ENCODE measurements at regions not wholly inside any gene's neighbourhood (a gene's known extent, or its start where the extent isn't known, plus 50 kb on each side); places are given as distances from the start of the nearest gene placed in this dataset.

DNA sequence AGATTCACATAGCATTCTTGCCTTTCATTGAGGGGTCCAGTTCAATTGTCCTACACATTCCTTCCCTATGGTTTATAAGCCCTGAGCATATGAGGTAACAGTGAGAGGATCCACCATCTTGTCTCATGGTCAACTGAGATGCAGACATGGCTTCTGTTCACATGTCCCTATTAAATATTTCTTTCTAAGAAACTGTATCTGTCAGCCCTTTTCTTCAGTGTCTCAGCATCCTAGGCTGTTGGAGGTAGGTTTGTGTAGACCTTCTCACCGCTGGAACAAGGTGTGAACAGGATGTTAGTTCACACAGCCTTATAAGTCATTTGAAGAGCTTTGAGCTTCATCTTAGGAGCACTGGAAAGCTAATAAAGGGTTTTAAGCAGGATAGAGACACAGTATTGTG, 110.3 kb upstream of the EDNRB start:
- H3K27ac Mint-ChIP-seq (ENCODE audit: unreplicated experiment), result no peak overlapping the region
- TF ChIP-seq, protein P1, sequence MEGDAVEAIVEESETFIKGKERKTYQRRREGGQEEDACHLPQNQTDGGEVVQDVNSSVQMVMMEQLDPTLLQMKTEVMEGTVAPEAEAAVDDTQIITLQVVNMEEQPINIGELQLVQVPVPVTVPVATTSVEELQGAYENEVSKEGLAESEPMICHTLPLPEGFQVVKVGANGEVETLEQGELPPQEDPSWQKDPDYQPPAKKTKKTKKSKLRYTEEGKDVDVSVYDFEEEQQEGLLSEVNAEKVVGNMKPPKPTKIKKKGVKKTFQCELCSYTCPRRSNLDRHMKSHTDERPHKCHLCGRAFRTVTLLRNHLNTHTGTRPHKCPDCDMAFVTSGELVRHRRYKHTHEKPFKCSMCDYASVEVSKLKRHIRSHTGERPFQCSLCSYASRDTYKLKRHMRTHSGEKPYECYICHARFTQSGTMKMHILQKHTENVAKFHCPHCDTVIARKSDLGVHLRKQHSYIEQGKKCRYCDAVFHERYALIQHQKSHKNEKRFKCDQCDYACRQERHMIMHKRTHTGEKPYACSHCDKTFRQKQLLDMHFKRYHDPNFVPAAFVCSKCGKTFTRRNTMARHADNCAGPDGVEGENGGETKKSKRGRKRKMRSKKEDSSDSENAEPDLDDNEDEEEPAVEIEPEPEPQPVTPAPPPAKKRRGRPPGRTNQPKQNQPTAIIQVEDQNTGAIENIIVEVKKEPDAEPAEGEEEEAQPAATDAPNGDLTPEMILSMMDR (IDR thresholded peaks at IDR 0.05; ENCODE audit: unreplicated experiment), result no peak
- no peak overlapping the region for H3K4me3 Mint-ChIP-seq (ENCODE audit: unreplicated experiment)
- H3K9me3 Mint-ChIP-seq (ENCODE audit: unreplicated experiment), result no peaks in the 10 kb centered on the region
- H3K4me1 Mint-ChIP-seq (ENCODE audit: unreplicated experiment), result peaks cover 3% of the 10 kb centered on the region
- DNase-seq (ENCODE audit: low spot score), result no peak
- no peaks in the 10 kb centered on the region for H3K27me3 Mint-ChIP-seq (ENCODE audit: unreplicated experiment)
- H3K36me3 Mint-ChIP-seq (ENCODE audit: low read depth, unreplicated experiment), result no peaks in the 10 kb centered on the region

DNA sequence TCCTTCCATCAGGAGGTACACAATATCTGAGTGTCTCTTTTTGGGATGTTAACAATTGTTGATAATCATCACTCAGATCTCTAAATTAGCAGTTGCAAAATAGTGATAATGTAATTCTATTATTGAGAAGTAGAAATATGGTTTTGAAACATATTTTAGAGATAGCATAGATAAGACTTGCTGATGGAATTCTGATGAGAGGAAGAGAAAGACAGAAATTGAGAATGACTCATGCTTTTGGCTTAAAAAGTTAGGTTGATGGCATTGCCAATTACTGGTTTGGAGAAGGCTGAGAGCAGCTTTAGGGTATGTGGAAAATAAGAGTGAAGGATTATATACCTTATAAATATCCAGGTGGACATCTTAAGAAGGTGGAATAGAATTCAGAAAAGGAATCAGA, 106.4 kb upstream of the EDNRB start:
- H3K27me3 Mint-ChIP-seq (ENCODE audit: unreplicated experiment), result no peaks in the 10 kb centered on the region
- TF ChIP-seq, protein P1 (IDR thresholded peaks at IDR 0.05; ENCODE audit: unreplicated experiment), result no peak
- no peaks in the 10 kb centered on the region for H3K9me3 Mint-ChIP-seq (ENCODE audit: unreplicated experiment)
- H3K36me3 Mint-ChIP-seq (ENCODE audit: low read depth, unreplicated experiment), result no peaks in the 10 kb centered on the region
- peaks cover 11% of the 10 kb centered on the region for H3K4me1 Mint-ChIP-seq (ENCODE audit: unreplicated experiment)
- no peak overlapping the region for H3K4me3 Mint-ChIP-seq (ENCODE audit: unreplicated experiment)
- H3K27ac Mint-ChIP-seq (ENCODE audit: unreplicated experiment), result no peak overlapping the region
- no peak for DNase-seq (ENCODE audit: low spot score)

- Mint-ChIP-seq H3K4me3 (ENCODE audit: unreplicated experiment) (no peak overlapping the region), H3K9me3 (ENCODE audit: unreplicated experiment) (no peaks in the 10 kb centered on the region), H3K27me3 (ENCODE audit: unreplicated experiment) (no peaks in the 10 kb centered on the region), H3K36me3 (ENCODE audit: low read depth, unreplicated experiment) (no peaks in the 10 kb centered on the region), H3K27ac (ENCODE audit: unreplicated experiment) (peak overlapping the region; percentile 61), H3K4me1 (ENCODE audit: unreplicated experiment) (peaks cover 11% of the 10 kb centered on the region)
- peak; percentile 8 for DNase-seq (ENCODE audit: low spot score)
- TF ChIP-seq, protein P1 (IDR thresholded peaks at IDR 0.05; ENCODE audit: unreplicated experiment), result no peak
Measured at GRCh38 chr13:78022164-78022877, 103.7 kb upstream of the EDNRB start.

DNA sequence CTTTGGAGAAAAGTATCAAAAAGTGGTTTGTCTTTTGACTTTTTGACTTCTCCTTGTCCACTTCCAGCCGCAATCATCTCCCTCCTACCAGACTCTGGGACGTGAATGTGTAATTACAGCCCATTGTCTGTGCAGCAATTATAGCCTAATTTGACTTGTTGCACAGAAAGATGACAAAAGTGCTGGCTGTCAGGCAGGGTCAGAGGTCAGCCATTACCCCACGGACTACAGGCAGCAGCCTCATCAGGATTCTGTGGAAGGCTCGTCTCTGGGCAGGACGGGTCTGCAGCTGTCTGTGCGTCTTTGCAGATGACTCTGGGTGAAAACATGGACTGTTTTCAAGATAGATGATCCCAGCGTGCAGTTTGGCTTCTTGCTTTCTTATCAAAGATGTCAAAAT, 102.2 kb upstream of the EDNRB start:
- H3K36me3 Mint-ChIP-seq (ENCODE audit: low read depth, unreplicated experiment), result no peaks in the 10 kb centered on the region
- no peaks in the 10 kb centered on the region for H3K9me3 Mint-ChIP-seq (ENCODE audit: unreplicated experiment)
- TF ChIP-seq, protein P1 (IDR thresholded peaks at IDR 0.05; ENCODE audit: unreplicated experiment), result no peak
- DNase-seq (ENCODE audit: low spot score), result no peak
- no peak overlapping the region for H3K4me3 Mint-ChIP-seq (ENCODE audit: unreplicated experiment)
- peaks cover 11% of the 10 kb centered on the region for H3K4me1 Mint-ChIP-seq (ENCODE audit: unreplicated experiment)
- H3K27me3 Mint-ChIP-seq (ENCODE audit: unreplicated experiment), result no peaks in the 10 kb centered on the region
- no peak overlapping the region for H3K27ac Mint-ChIP-seq (ENCODE audit: unreplicated experiment)

DNA sequence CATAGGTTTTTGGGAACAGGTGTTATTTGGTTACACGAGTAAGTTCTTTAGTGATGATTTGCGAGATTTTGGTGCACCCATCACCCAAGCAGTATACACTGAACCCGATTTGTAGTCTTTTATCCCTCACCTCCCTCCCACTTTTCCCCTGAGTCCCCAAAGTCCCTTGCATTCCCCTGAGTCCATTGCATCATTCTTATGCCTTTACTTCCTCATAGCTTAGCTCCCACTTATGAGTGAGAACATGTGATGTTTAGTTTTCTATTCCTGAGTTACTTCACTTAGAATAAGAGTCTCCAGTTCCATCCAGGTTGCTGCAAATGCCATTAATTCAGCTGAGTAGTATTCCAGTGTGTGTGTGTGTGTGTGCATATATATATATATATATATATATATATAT, 97.2 kb upstream of the EDNRB start:
- no peaks in the 10 kb centered on the region for H3K4me1 Mint-ChIP-seq (ENCODE audit: unreplicated experiment)
- no peak overlapping the region for H3K4me3 Mint-ChIP-seq (ENCODE audit: unreplicated experiment)
- no peak for DNase-seq (ENCODE audit: low spot score)
- H3K27ac Mint-ChIP-seq (ENCODE audit: unreplicated experiment), result no peak overlapping the region
- TF ChIP-seq, protein P1 (IDR thresholded peaks at IDR 0.05; ENCODE audit: unreplicated experiment), result no peak
- no peaks in the 10 kb centered on the region for H3K27me3 Mint-ChIP-seq (ENCODE audit: unreplicated experiment)
- no peaks in the 10 kb centered on the region for H3K36me3 Mint-ChIP-seq (ENCODE audit: low read depth, unreplicated experiment)
- no peaks in the 10 kb centered on the region for H3K9me3 Mint-ChIP-seq (ENCODE audit: unreplicated experiment)
